Panc1 (cell line): ENCODE measurements at regions not wholly inside any gene's neighbourhood (a gene's known extent, or its start where the extent isn't known, plus 50 kb on each side); places are given as distances from the start of the nearest gene placed in this dataset.

Experiments used
- ATAC-seq: fragments of 200-7000 bp; cut with Tn5 transposase; 2 replicates; pipeline ENCODE4 v1.9.1; 2020; ENCODE audit warnings: mild to moderate bottlenecking, moderate library complexity
- BruUV-seq: library from RNA; stranded (reverse); fragments of 400-500 nt; replicated peaks from 2 replicates; lab custom pipeline; 2021; lab: Mats Ljungman, UMichigan
- CTCF ChIA-PET: fragments of 300-600 bp; sonication (Branson Sonifier 250); formaldehyde crosslinking; loops from one replicate; lab custom pipeline; 2022; ENCODE audit warnings: antibody characterized with exemption; lab: Charles Lee
- POLR2A ChIA-PET: fragments of 300-600 bp; sonication (Branson Sonifier 250); formaldehyde crosslinking; loops from one replicate; lab custom pipeline; 2022; ENCODE audit warnings: antibody characterized with exemption; lab: Charles Lee
- DNase-seq: peaks from one replicate; pipeline ENCODE4 v3.0.0-alpha.2; 2010; ENCODE audit warnings: low read depth, low spot score
- H3K27ac ChIP-seq: 2 replicates; pipeline ENCODE4 v1.5.1; 2011; ENCODE audit warnings: mild to moderate bottlenecking, low read length, inconsistent platforms
- H3K27me3 ChIP-seq: fragments of 200-500 bp; sonication (Bioruptor generic); 2 replicates; pipeline ENCODE4 v1.6.0; 2014; ENCODE audit warnings: low read length, inconsistent platforms; ENCODE audit not compliant: control insufficient read depth, insufficient read depth
- H3K36me3 ChIP-seq: fragments of 200-500 bp; sonication (Bioruptor generic); 2 replicates; pipeline ENCODE4 v1.5.1; 2014; ENCODE audit warnings: inconsistent platforms, mild to moderate bottlenecking, low read length, moderate library complexity; ENCODE audit not compliant: control insufficient read depth, insufficient read depth
- H3K4me1 ChIP-seq: 2 replicates; pipeline ENCODE4 v1.5.1; 2011; ENCODE audit warnings: inconsistent platforms, mild to moderate bottlenecking, low read length, moderate library complexity; ENCODE audit not compliant: control insufficient read depth, insufficient read depth
- H3K4me3 ChIP-seq, 2 experiments: 2 replicates each; pipeline ENCODE4 v1.5.1; 2011 to 2012; ENCODE audit warnings: low read depth in 2 of 2, low read length in 2 of 2, mild to moderate bottlenecking in 2 of 2, inconsistent platforms in 1 of 2, moderate library complexity in 1 of 2
- H3K9me3 ChIP-seq: fragments of 200-500 bp; sonication (Bioruptor generic); 2 replicates; pipeline ENCODE4 v1.5.1; 2014; ENCODE audit warnings: low read depth, mild to moderate bottlenecking, inconsistent platforms, low read length, moderate library complexity; ENCODE audit not compliant: control insufficient read depth, insufficient read depth
- CTCF ChIP-seq: fragments of 450-650 bp; IDR thresholded peaks from 2 replicates; pipeline ENCODE4 v1.5.1; 2017; ENCODE audit warnings: mild to moderate bottlenecking
- POLR2AphosphoS5 ChIP-seq: IDR thresholded peaks from 2 replicates; pipeline ENCODE4 v1.6.1; 2012; ENCODE audit warnings: mild to moderate bottlenecking, low read depth, low read length, moderate library complexity
- REST ChIP-seq, 2 experiments: IDR thresholded peaks; 2 replicates each; pipeline ENCODE4 v1.6.1; 2011 to 2012; ENCODE audit warnings: low read depth in 2 of 2, control low read depth in 1 of 2, low read length in 1 of 2, mild to moderate bottlenecking in 1 of 2, moderate library complexity in 1 of 2; ENCODE audit not compliant: insufficient read depth in 1 of 2
- SIN3A ChIP-seq: IDR thresholded peaks from 2 replicates; pipeline ENCODE4 v1.6.1; 2012; ENCODE audit warnings: low read depth, mild to moderate bottlenecking, low read length, moderate library complexity, borderline replicate concordance; ENCODE audit not compliant: insufficient read depth
- TCF7L2 ChIP-seq: IDR thresholded peaks from 2 replicates; pipeline ENCODE4 v1.6.1; 2011; ENCODE audit warnings: mild to moderate bottlenecking, low read depth, low read length, inconsistent platforms
- in situ Hi-C: cut with HindIII; loops from 2 replicates; pipeline ENCODE4 v1.10.0; 2016; ENCODE audit warnings: low sequenced_read_pairs, low pct_unique_long_range_greater_than_20kb
- intact Hi-C: fragments of 100-400 bp; cut with micrococcal nuclease; formaldehyde crosslinking; loops from one replicate; pipeline ENCODE4 v1.10.0; 2022; ENCODE audit not compliant: unreplicated experiment

- BruUV-seq, result no TSS peak
Observed at GRCh38 chr4:176898791-176899190, 106.1 kb upstream of the VEGFC start.

GRCh38 chr4:176902710-176903323 lies 110.1 kb upstream of the VEGFC start:
- in situ Hi-C loops (no loop called here), intact Hi-C loops (loop anchor here (5.0 to 10.0 kb wide), 2 partner anchors 111 to 142 kb away; partner anchors contain the start of gene VEGFC)
- no TSS peak for BruUV-seq
- H3K9me3 ChIP-seq, result no peaks in the 10 kb centered on the region
- DNase-seq, result peak; percentile 64
- ChIA-PET CTCF (no interaction called here), POLR2A (no interaction called here)
- H3K4me3 ChIP-seq, result peak overlapping the region in 1 of 2 experiments; percentile 19; a peak in 2 of 4 replicates
- H3K27me3 ChIP-seq, result no peaks in the 10 kb centered on the region
- peaks cover 20% of the 10 kb centered on the region; the same call in 1 of the 2 replicates for H3K4me1 ChIP-seq
- TF ChIP-seq SIN3A, result no peak
- TF ChIP-seq REST (IDR thresholded peaks at IDR 0.05; ENCODE audit: insufficient read depth in 1 of 2, low read depth in 2 of 2, low read length in 1 of 2), result no peak
- TF ChIP-seq TCF7L2, result no peak
- TF ChIP-seq POLR2AphosphoS5, result no peak
- no peak for TF ChIP-seq CTCF
- H3K36me3 ChIP-seq, result no peaks in the 10 kb centered on the region
- ATAC-seq, result peak; percentile 44; the same call in 1 of the 2 replicates
- peak overlapping the region; percentile 73 for H3K27ac ChIP-seq

More at GRCh38 chr4:176898791-176899190, 106.1 kb upstream of the VEGFC start:
- H3K4me3 ChIP-seq, result no peak overlapping the region
- H3K27me3 ChIP-seq, result no peaks in the 10 kb centered on the region
- in situ Hi-C loops (no loop called here), intact Hi-C loops (no loop called here)
- TF ChIP-seq REST (IDR thresholded peaks at IDR 0.05; ENCODE audit: insufficient read depth in 1 of 2, low read depth in 2 of 2, low read length in 1 of 2), result no peak
- TF ChIP-seq SIN3A, result no peak
- TF ChIP-seq TCF7L2, result no peak
- no peak for TF ChIP-seq POLR2AphosphoS5
- TF ChIP-seq CTCF, result no peak
- DNase-seq, result no peak
- H3K4me1 ChIP-seq, result peaks cover 20% of the 10 kb centered on the region; the same call in 1 of the 2 replicates
- no peak for ATAC-seq
- no peaks in the 10 kb centered on the region for H3K9me3 ChIP-seq
- H3K36me3 ChIP-seq, result no peaks in the 10 kb centered on the region
- CTCF ChIA-PET, result no interaction called here
- no peak overlapping the region for H3K27ac ChIP-seq
- POLR2A ChIA-PET, result no interaction called here
